ENCODE measurements at regions not wholly inside any gene's neighbourhood (a gene's known extent, or its start where the extent isn't known, plus 50 kb on each side); places are given as distances from the start of the nearest gene placed in this dataset.

GRCh38 chr2:62338111-62338510 lies 142.2 kb downstream of the B3GNT2 start:
- FAIRE-seq (no peak), DNase-seq (ENCODE audit: extremely low read depth in 1 of 4, low spot score in 3 of 4) (no peak), ATAC-seq (no peak)
- no peaks in the 10 kb centered on the region for H3K79me2 ChIP-seq (ENCODE audit: control insufficient read depth, insufficient read depth, low read length)
- no peaks in the 10 kb centered on the region for H3K9me3 ChIP-seq (replicated peaks; ENCODE audit: control insufficient read depth, insufficient read depth, low read depth, low read length)
- intact Hi-C loops (cut with micrococcal nuclease) (no loop called here), in situ Hi-C loops (cut with MboI) (no loop called here)
- no peak for TF ChIP-seq CBX2 (IDR thresholded peaks at IDR 0.05; ENCODE audit: insufficient read depth, low read length, poor library complexity, severe bottlenecking)
- TF ChIP-seq GABPA (tag; conservative IDR thresholded peaks at IDR 0.05; ENCODE audit: low read depth) = 0 out of 2 replicates have a peak, but pooled peaks have one; percentile 5
- TF ChIP-seq ZBTB33 (CRISPR knock-in tag; IDR thresholded peaks at IDR 0.05) = no peak
- TF ChIP-seq HSF4 (CRISPR knock-in tag; IDR thresholded peaks at IDR 0.05; ENCODE audit: borderline replicate concordance) = no peak
- TF ChIP-seq PTBP1 (IDR thresholded peaks at IDR 0.05; ENCODE audit: low read depth, low read length) = no peak
- TF ChIP-seq ZZZ3 (IDR thresholded peaks at IDR 0.05) = no peak
- no peaks in the 10 kb centered on the region for H3K9me1 ChIP-seq (ENCODE audit: control insufficient read depth, insufficient read depth, low read length)
- H3K4me2 ChIP-seq (ENCODE audit: insufficient read depth, low read length) = no peak overlapping the region
- no peaks in the 10 kb centered on the region; the same call in 2 of the 3 replicates for H3K36me3 ChIP-seq (ENCODE audit: control insufficient read depth, insufficient read depth, low read length)
- ChIA-PET CTCF (ENCODE audit: low intra/inter-chr PET ratio) (no interaction called here), POLR2A (interaction anchor here (0.8 kb wide), 1 partner anchor 44 kb away, joined by 4 read pairs; no protein-coding TSS in a partner anchor)
- no peaks in the 10 kb centered on the region for H4K20me1 ChIP-seq (replicated peaks; ENCODE audit: control insufficient read depth, insufficient read depth, low read length)
- BruUV-seq (replicated peaks) = no TSS peak
- WGBS (ENCODE audit: insufficient coverage, low coverage, missing lambda C conversion rate) = 55% methylated on average over 4 of the region's 4 CpGs
- H3K4me1 ChIP-seq (replicated peaks in 1 of 2; ENCODE audit: control insufficient read depth in 2 of 2, insufficient read depth in 2 of 2, low read length in 2 of 2) = peaks cover 8 to 24% of the 10 kb centered on the region in 2 experiments; a peak in 4 of 5 replicates
- no peaks in the 10 kb centered on the region for H3K27me3 ChIP-seq (ENCODE audit: control insufficient read depth in 2 of 2, insufficient read depth in 2 of 2, low read length in 2 of 2)
- H3K9ac ChIP-seq (ENCODE audit: insufficient read depth in 1 of 2, low read depth in 2 of 2, low read length in 2 of 2) = 0 out of 4 replicates have a peak overlapping the region, but pooled peaks of 1 of the 2 experiments have one; percentile 10
- H3K4me3 ChIP-seq = no peak overlapping the region
- peak overlapping the region; percentile 58 for H3K27ac ChIP-seq (ENCODE audit: extremely low read depth, low read depth, low read length)
- H2AFZ ChIP-seq (ENCODE audit: low read depth, low read length) = peak overlapping the region; percentile 66
